HG03108 (cell line): ENCODE measurements at regions not wholly inside any gene's neighbourhood (a gene's known extent, or its start where the extent isn't known, plus 50 kb on each side); places are given as distances from the start of the nearest gene placed in this dataset.
"Not testable (repeated sequence)": the region's sequence is repeated elsewhere in the genome, so short reads cannot be mapped to it uniquely, and the experiment has no call there.

Experiments
- ATAC-seq: cut with Tn5 transposase; IDR thresholded peaks from one replicate; pipeline ENCODE4 v1.9.1; 2021; ENCODE audit warnings: moderate library complexity; ENCODE audit not compliant: unreplicated experiment

GRCh38 chr12:86659985-86660384 is 403.8 kb upstream of the MGAT4C start:
- no peak for ATAC-seq

- no peak for ATAC-seq
These were observed 402.1 kb upstream of the MGAT4C start for GRCh38 chr12:86658303-86658702.

- no peak for ATAC-seq
These were observed 391.6 kb upstream of the MGAT4C start for GRCh38 chr12:86647800-86648199.

- no peak for ATAC-seq
These were observed 378.5 kb upstream of the MGAT4C start for GRCh38 chr12:86634456-86635410.

GRCh38 chr12:86627001-86627400 is 370.8 kb upstream of the MGAT4C start:
- ATAC-seq = no peak

GRCh38 chr12:86623267-86623666 is 367.1 kb upstream of the MGAT4C start:
- no peak for ATAC-seq

- ATAC-seq = no peak
These were observed 365.8 kb upstream of the MGAT4C start for GRCh38 chr12:86621957-86622356.

- ATAC-seq = no peak
These were observed 357.1 kb upstream of the MGAT4C start for GRCh38 chr12:86613311-86613710.

GRCh38 chr12:86608638-86609037 is 352.4 kb upstream of the MGAT4C start:
- ATAC-seq = no peak

- ATAC-seq = no peak
These were observed 345.5 kb upstream of the MGAT4C start for GRCh38 chr12:86601550-86602308.

- no peak for ATAC-seq
These were observed 344.6 kb upstream of the MGAT4C start for GRCh38 chr12:86600664-86601231.

GRCh38 chr12:86597431-86597830 is 341.2 kb upstream of the MGAT4C start:
- ATAC-seq = no peak

- no peak for ATAC-seq
These were observed 334.1 kb upstream of the MGAT4C start for GRCh38 chr12:86590296-86590695.

- ATAC-seq = no peak
These were observed 318.0 kb upstream of the MGAT4C start for GRCh38 chr12:86574143-86574542.

GRCh38 chr12:86572455-86572854 is 316.3 kb upstream of the MGAT4C start:
- no peak for ATAC-seq

GRCh38 chr12:86565038-86565437 is 308.8 kb upstream of the MGAT4C start:
- no peak for ATAC-seq

GRCh38 chr12:86555491-86555890 is 299.3 kb upstream of the MGAT4C start:
- not testable (repeated sequence) for ATAC-seq

- no peak for ATAC-seq
These were observed 295.0 kb upstream of the MGAT4C start for GRCh38 chr12:86551146-86551571.

- ATAC-seq = no peak
These were observed 294.3 kb upstream of the MGAT4C start for GRCh38 chr12:86550218-86551145.

- ATAC-seq = no peak
These were observed 287.5 kb upstream of the MGAT4C start for GRCh38 chr12:86543716-86544115.
